MM.1S (cell line): ENCODE measurements at regions not wholly inside any gene's neighbourhood (a gene's known extent, or its start where the extent isn't known, plus 50 kb on each side); places are given as distances from the start of the nearest gene placed in this dataset.

Source experiments
- DNase-seq: peaks from one replicate; pipeline ENCODE4 v3.0.0-alpha.2; 2015
- H2AFZ ChIP-seq: fragments of 300-600 bp; sonication (generic); 2 replicates; pipeline ENCODE4 v1.6.0; 2016; ENCODE audit warnings: antibody characterized with exemption, low read length
- H3F3A ChIP-seq: fragments of 300-600 bp; sonication (generic); 2 replicates; pipeline ENCODE4 v1.6.1; 2016; ENCODE audit warnings: mild to moderate bottlenecking, antibody characterized with exemption, low read length, moderate library complexity, mixed read lengths; ENCODE audit not compliant: insufficient read depth
- H3K27ac ChIP-seq: fragments of 300-600 bp; sonication (generic); 2 replicates; pipeline ENCODE4 v1.5.1; 2016; ENCODE audit warnings: mild to moderate bottlenecking, low read length
- H3K27me3 ChIP-seq: fragments of 300-600 bp; sonication (generic); replicated peaks from 2 replicates; pipeline ENCODE4 v1.6.0; 2016; ENCODE audit warnings: low read length; ENCODE audit not compliant: insufficient read depth
- H3K36me3 ChIP-seq: fragments of 300-600 bp; sonication (generic); replicated peaks from 2 replicates; pipeline ENCODE4 v1.6.1; 2016; ENCODE audit warnings: mild to moderate bottlenecking, low read length, mixed read lengths; ENCODE audit not compliant: insufficient read depth
- H3K4me1 ChIP-seq: fragments of 300-600 bp; sonication (generic); 2 replicates; pipeline ENCODE4 v1.6.1; 2016; ENCODE audit warnings: low read length, mixed read lengths
- H3K4me2 ChIP-seq: fragments of 300-600 bp; sonication (generic); 2 replicates; pipeline ENCODE4 v1.6.0; 2016; ENCODE audit warnings: low read depth, low read length
- H3K4me3 ChIP-seq: fragments of 300-600 bp; sonication (generic); 2 replicates; pipeline ENCODE4 v1.5.1; 2016; ENCODE audit warnings: low read length, mixed read lengths
- H3K79me2 ChIP-seq: fragments of 300-600 bp; sonication (generic); 2 replicates; pipeline ENCODE4 v1.6.1; 2016; ENCODE audit warnings: mixed run types, low read length, mixed read lengths
- H3K9ac ChIP-seq: fragments of 300-600 bp; sonication (generic); 2 replicates; pipeline ENCODE4 v1.6.1; 2016; ENCODE audit warnings: low read length, mixed read lengths
- H3K9me2 ChIP-seq: fragments of 300-600 bp; sonication (generic); replicated peaks from 2 replicates; pipeline ENCODE4 v1.6.1; 2016; ENCODE audit warnings: mild to moderate bottlenecking, low read length, mixed read lengths; ENCODE audit not compliant: insufficient read depth
- H3K9me3 ChIP-seq: fragments of 300-600 bp; sonication (generic); replicated peaks from 2 replicates; pipeline ENCODE4 v1.6.1; 2016; ENCODE audit warnings: mild to moderate bottlenecking, low read length, mixed read lengths; ENCODE audit not compliant: insufficient read depth
- H4K20me1 ChIP-seq: fragments of 300-600 bp; sonication (generic); 2 replicates; pipeline ENCODE4 v1.6.1; 2016; ENCODE audit warnings: mild to moderate bottlenecking, low read length, moderate library complexity, mixed read lengths; ENCODE audit not compliant: insufficient read depth
- CTCF ChIP-seq: fragments of 300-600 bp; sonication (generic); IDR thresholded peaks from 2 replicates; pipeline ENCODE4 v1.5.1; 2016; ENCODE audit warnings: antibody characterized with exemption, low read length, mixed read lengths
- EZH2 ChIP-seq: fragments of 300-600 bp; sonication (generic); optimal IDR thresholded peaks from 2 replicates; pipeline ENCODE3; 2017; ENCODE audit warnings: low read depth, mild to moderate bottlenecking, antibody characterized with exemption, low read length, mixed read lengths
- EZH2phosphoT487 ChIP-seq: fragments of 300-600 bp; sonication (generic); IDR thresholded peaks from 2 replicates; pipeline ENCODE4 v1.6.1; 2018; ENCODE audit warnings: antibody characterized with exemption, low read length

GRCh38 chr13:106852436-106852835 is 284.5 kb upstream of the ARGLU1 start:
- Histone ChIP-seq H3K36me3 (no peaks in the 10 kb centered on the region), H3K4me2 (no peak overlapping the region), H3K9ac (no peak overlapping the region), H2AFZ (no peak overlapping the region), H4K20me1 (no peaks in the 10 kb centered on the region), H3F3A (no peaks in the 10 kb centered on the region), H3K9me3 (no peaks in the 10 kb centered on the region), H3K4me1 (no peaks in the 10 kb centered on the region), H3K79me2 (no peaks in the 10 kb centered on the region), H3K27ac (no peak overlapping the region), H3K4me3 (no peak overlapping the region), H3K9me2 (no peaks in the 10 kb centered on the region), H3K27me3 (no peaks in the 10 kb centered on the region)
- no peak for TF ChIP-seq CTCF
- TF ChIP-seq EZH2, result no peak
- TF ChIP-seq EZH2phosphoT487, result no peak
- DNase-seq, result no peak

GRCh38 chr13:106850973-106851650 is 283.2 kb upstream of the ARGLU1 start:
- no peaks in the 10 kb centered on the region for H3F3A ChIP-seq
- no peaks in the 10 kb centered on the region for H3K79me2 ChIP-seq
- H3K4me2 ChIP-seq, result no peak overlapping the region
- no peak for DNase-seq
- H2AFZ ChIP-seq, result no peak overlapping the region
- no peaks in the 10 kb centered on the region for H3K9me2 ChIP-seq
- no peak overlapping the region for H3K9ac ChIP-seq
- H4K20me1 ChIP-seq, result no peaks in the 10 kb centered on the region
- H3K36me3 ChIP-seq, result no peaks in the 10 kb centered on the region
- H3K27me3 ChIP-seq, result no peaks in the 10 kb centered on the region
- TF ChIP-seq EZH2phosphoT487 (no peak), CTCF (no peak), EZH2 (no peak)
- H3K4me3 ChIP-seq, result no peak overlapping the region
- H3K27ac ChIP-seq, result no peak overlapping the region
- H3K9me3 ChIP-seq, result no peaks in the 10 kb centered on the region
- no peaks in the 10 kb centered on the region for H3K4me1 ChIP-seq

GRCh38 chr13:106846571-106847448 is 278.9 kb upstream of the ARGLU1 start:
- TF ChIP-seq EZH2phosphoT487, result no peak
- no peak for TF ChIP-seq CTCF
- TF ChIP-seq EZH2, result no peak
- H3K9me2 ChIP-seq, result no peaks in the 10 kb centered on the region
- no peaks in the 10 kb centered on the region for H3K27me3 ChIP-seq
- no peaks in the 10 kb centered on the region for H3K9me3 ChIP-seq
- H3K4me1 ChIP-seq, result no peaks in the 10 kb centered on the region
- H3K79me2 ChIP-seq, result no peaks in the 10 kb centered on the region
- H3F3A ChIP-seq, result no peaks in the 10 kb centered on the region
- no peak overlapping the region for H3K9ac ChIP-seq
- H2AFZ ChIP-seq, result no peak overlapping the region
- no peak overlapping the region for H3K4me2 ChIP-seq
- no peak overlapping the region for H3K27ac ChIP-seq
- DNase-seq, result no peak
- H3K36me3 ChIP-seq, result no peaks in the 10 kb centered on the region
- H3K4me3 ChIP-seq, result no peak overlapping the region
- no peaks in the 10 kb centered on the region for H4K20me1 ChIP-seq
